Left lung (tissue), 4 donors: ENCODE measurements at regions not wholly inside any gene's neighbourhood (a gene's known extent, or its start where the extent isn't known, plus 50 kb on each side); places are given as distances from the start of the nearest gene placed in this dataset.

Experiments used
- ATAC-seq: fragments of 200-7000 bp; cut with Tn5 transposase; one replicate; pipeline ENCODE4 v1.9.1; 2020; ENCODE audit warnings: moderate library complexity
- DNase-seq, 4 donors: peaks; one replicate each; pipeline ENCODE4 v3.0.0-alpha.2; 2013 to 2020
- H3K27ac ChIP-seq, 2 donors: fragments of 200-600 bp; sonication (generic) in 1 of 2; one replicate each; pipeline versions ENCODE4 v1.5.0 to v1.8.0; 2020 to 2021
- H3K27me3 ChIP-seq, 2 donors: fragments of 200-600 bp; sonication (generic) in 1 of 2; one replicate each; pipeline versions ENCODE4 v1.5.0 to v1.8.0; 2020 to 2021
- H3K36me3 ChIP-seq, 2 donors: fragments of 200-600 bp; sonication (generic) in 1 of 2; one replicate each; pipeline versions ENCODE4 v1.5.0 to v1.8.0; 2020 to 2021
- H3K4me1 ChIP-seq, 2 donors: fragments of 200-600 bp; one replicate each; pipeline ENCODE4 v1.8.0; 2021
- H3K4me3 ChIP-seq, 2 donors: fragments of 200-600 bp; sonication (generic) in 1 of 2; one replicate each; pipeline versions ENCODE4 v1.5.0 to v1.8.0; 2020 to 2021; ENCODE audit warnings: mild to moderate bottlenecking in 1 of 2
- H3K9me3 ChIP-seq, 2 donors: fragments of 200-600 bp; sonication (generic) in 1 of 2; one replicate each; pipeline versions ENCODE4 v1.5.0 to v1.8.0; 2020 to 2021
- CTCF ChIP-seq, 2 donors: fragments of 200-600 bp; sonication (generic) in 1 of 2; IDR thresholded peaks; one replicate each; pipeline versions ENCODE4 v1.5.0 to v1.8.0; 2021; ENCODE audit warnings: antibody characterized with exemption in 2 of 2
- intact Hi-C, 2 donors: fragments of 100-400 bp; cut with DNase I; formaldehyde crosslinking; loops; one replicate each; pipeline versions ENCODE4 v1.11.2 to v1.14.2; 2022
- donor health status: DM: no; HTN: yes; CAD: no.
- donor health status: DM: no; HTN: no; CAD: no.

- no peak for TF ChIP-seq CTCF (IDR thresholded peaks at IDR 0.05)
- no peaks in the 10 kb centered on the region for H3K27me3 ChIP-seq
- no peaks in the 10 kb centered on the region for H3K36me3 ChIP-seq
- ATAC-seq (no peak), DNase-seq (no peak)
- intact Hi-C loops, result no loop called here
- no peaks in the 10 kb centered on the region for H3K9me3 ChIP-seq
- no peak overlapping the region for H3K27ac ChIP-seq
- no peaks in the 10 kb centered on the region for H3K4me1 ChIP-seq
- H3K4me3 ChIP-seq, result no peak overlapping the region
Observed at GRCh38 chr5:99088309-99088708, 159.5 kb upstream of the CHD1 start.

GRCh38 chr5:99083197-99083596, 154.4 kb upstream of the CHD1 start:
- Histone ChIP-seq H3K36me3 (no peaks in the 10 kb centered on the region), H3K27ac (no peak overlapping the region), H3K9me3 (no peaks in the 10 kb centered on the region), H3K27me3 (no peaks in the 10 kb centered on the region), H3K4me1 (no peaks in the 10 kb centered on the region), H3K4me3 (no peak overlapping the region)
- DNase-seq (no peak), ATAC-seq (no peak)
- intact Hi-C loops, result no loop called here
- no peak for TF ChIP-seq CTCF (IDR thresholded peaks at IDR 0.05)

GRCh38 chr5:99081711-99082110, 152.9 kb upstream of the CHD1 start:
- H3K27ac ChIP-seq, result no peak overlapping the region
- H3K9me3 ChIP-seq, result no peaks in the 10 kb centered on the region
- intact Hi-C loops, result no loop called here
- H3K4me1 ChIP-seq, result no peaks in the 10 kb centered on the region
- H3K27me3 ChIP-seq, result no peaks in the 10 kb centered on the region
- no peak overlapping the region for H3K4me3 ChIP-seq
- TF ChIP-seq CTCF (IDR thresholded peaks at IDR 0.05), result no peak
- no peaks in the 10 kb centered on the region for H3K36me3 ChIP-seq
- no peak for DNase-seq
- ATAC-seq, result no peak

- no peak overlapping the region for H3K27ac ChIP-seq
- DNase-seq (no peak), ATAC-seq (no peak)
- TF ChIP-seq CTCF (IDR thresholded peaks at IDR 0.05), result no peak
- no peak overlapping the region for H3K4me3 ChIP-seq
- no peaks in the 10 kb centered on the region for H3K4me1 ChIP-seq
- intact Hi-C loops, result no loop called here
- no peaks in the 10 kb centered on the region for H3K36me3 ChIP-seq
- no peaks in the 10 kb centered on the region for H3K27me3 ChIP-seq
- H3K9me3 ChIP-seq, result no peaks in the 10 kb centered on the region
Observed at GRCh38 chr5:99076723-99077640, 148.2 kb upstream of the CHD1 start.

- Histone ChIP-seq H3K36me3 (no peaks in the 10 kb centered on the region), H3K4me1 (no peaks in the 10 kb centered on the region), H3K27me3 (no peaks in the 10 kb centered on the region), H3K4me3 (no peak overlapping the region), H3K27ac (no peak overlapping the region), H3K9me3 (no peaks in the 10 kb centered on the region)
- intact Hi-C loops, result no loop called here
- TF ChIP-seq CTCF (IDR thresholded peaks at IDR 0.05), result no peak
- ATAC-seq (no peak), DNase-seq (no peak)
Observed at GRCh38 chr5:99072846-99073245, 144.0 kb upstream of the CHD1 start.
